GM12865 (cell line): ENCODE measurements at regions not wholly inside any gene's neighbourhood (a gene's known extent, or its start where the extent isn't known, plus 50 kb on each side); places are given as distances from the start of the nearest gene placed in this dataset.

Source experiments
- DNase-seq: peaks from one replicate; pipeline ENCODE4 v3.0.0; 2010; ENCODE audit warnings: low read depth
- H3K4me3 ChIP-seq: 2 replicates; pipeline ENCODE4 v1.5.1; 2011; ENCODE audit warnings: mild to moderate bottlenecking, low read depth, low read length, control low read depth
- TF ChIP-seq, protein P1 (sequence below): IDR thresholded peaks from 2 replicates; pipeline ENCODE4 v1.5.1; 2011; ENCODE audit warnings: low read length, control low read depth, low read depth, inconsistent platforms; ENCODE audit not compliant: insufficient read depth; ENCODE audit errors: missing control alignments

DNA sequence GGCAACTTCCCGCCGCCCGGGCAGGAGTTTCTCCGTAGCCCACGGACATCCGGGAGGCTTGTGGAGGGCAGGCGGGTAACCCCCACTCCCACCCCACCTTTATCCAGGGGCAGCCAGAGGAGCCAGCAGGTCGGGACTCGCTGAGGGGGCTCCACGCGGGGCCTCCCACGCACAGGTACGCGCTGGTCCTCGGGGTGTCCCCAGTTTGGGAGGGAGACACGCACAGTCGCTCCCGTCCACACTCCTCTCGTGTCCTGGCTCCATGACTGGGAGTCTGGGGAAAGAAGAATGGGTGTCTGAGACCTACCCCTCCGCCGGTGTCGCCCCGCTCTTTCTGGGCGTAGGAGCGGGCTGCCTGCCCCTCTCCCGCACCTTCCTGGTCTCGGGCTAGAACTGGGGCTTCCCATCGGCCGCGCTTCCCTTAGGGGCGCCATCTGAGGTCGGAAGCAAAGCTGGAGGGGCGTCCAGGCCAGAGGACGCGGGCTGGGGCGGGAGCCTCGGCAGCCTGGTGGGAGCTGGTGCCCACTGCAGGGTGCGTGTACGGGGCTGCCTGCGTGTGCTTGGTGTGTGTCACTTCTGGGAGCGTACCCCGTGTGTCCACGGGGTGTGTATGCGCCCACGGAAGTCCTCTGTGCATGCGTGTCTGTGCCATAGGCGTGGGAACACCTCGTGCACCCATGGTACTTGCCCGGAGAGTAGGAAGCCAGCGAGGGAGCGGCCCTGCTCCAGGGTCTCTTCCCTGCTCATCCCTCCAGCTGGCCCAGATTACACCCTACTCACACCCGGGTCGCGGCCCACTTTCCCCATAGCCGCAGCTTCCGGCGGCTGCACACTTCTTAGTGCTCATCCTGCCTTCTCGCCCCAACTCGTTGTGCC is 73.0 kb upstream of the LEP start:
- no peak for DNase-seq
- no peak overlapping the region for H3K4me3 ChIP-seq
- TF ChIP-seq, protein P1, sequence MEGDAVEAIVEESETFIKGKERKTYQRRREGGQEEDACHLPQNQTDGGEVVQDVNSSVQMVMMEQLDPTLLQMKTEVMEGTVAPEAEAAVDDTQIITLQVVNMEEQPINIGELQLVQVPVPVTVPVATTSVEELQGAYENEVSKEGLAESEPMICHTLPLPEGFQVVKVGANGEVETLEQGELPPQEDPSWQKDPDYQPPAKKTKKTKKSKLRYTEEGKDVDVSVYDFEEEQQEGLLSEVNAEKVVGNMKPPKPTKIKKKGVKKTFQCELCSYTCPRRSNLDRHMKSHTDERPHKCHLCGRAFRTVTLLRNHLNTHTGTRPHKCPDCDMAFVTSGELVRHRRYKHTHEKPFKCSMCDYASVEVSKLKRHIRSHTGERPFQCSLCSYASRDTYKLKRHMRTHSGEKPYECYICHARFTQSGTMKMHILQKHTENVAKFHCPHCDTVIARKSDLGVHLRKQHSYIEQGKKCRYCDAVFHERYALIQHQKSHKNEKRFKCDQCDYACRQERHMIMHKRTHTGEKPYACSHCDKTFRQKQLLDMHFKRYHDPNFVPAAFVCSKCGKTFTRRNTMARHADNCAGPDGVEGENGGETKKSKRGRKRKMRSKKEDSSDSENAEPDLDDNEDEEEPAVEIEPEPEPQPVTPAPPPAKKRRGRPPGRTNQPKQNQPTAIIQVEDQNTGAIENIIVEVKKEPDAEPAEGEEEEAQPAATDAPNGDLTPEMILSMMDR, result no peak

DNA sequence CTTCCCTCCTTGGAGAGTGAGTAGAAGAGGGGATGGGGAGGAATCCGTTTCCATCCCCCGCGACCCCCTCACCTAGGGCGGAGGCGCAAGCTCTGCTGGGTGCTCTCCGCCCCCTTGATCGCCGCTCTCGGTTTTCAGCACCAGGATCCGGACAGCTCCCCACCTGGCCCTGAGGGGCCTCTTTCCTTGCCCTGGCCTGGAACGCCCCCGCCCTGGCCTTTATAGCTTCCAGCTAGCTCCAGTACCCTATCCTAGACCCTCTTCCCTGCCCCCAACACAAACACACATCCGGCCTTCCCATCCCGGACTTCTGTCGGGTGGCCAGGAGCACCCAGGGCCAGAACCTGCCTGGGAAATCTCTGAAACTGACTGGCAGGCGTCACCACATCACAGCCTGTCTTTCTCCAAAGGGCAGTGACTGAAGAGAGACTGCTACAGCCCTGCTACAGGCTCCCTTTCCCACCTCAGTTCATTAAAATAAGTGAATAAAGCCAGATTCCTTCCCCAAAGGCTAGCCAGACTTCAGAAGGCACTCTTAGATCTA is 72.3 kb upstream of the LEP start:
- no peak overlapping the region for H3K4me3 ChIP-seq
- no peak for DNase-seq

DNA sequence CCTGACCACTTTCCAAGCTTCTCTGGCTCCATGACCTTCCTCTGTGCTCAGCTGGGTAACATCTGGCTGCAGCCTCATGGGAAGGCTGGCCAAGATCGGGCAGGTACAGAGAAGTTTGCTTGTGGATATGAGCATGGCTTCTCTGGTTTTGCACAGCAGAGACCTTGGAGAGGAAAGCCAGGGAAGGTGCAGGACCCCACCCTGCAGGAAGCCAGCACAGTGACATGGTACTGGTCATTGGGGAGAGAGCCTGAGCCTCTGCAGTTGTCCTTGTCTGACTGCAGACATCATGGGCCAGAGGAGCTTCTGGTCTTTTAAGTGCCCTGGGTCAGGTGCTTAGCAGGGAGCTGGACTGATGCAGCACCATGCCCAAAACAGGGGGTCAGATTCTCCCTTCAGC is 70.6 kb upstream of the LEP start:
- TF ChIP-seq, protein P1, result no peak
- H3K4me3 ChIP-seq, result no peak overlapping the region
- DNase-seq, result no peak

More for the DNA sequence above, 72.3 kb upstream of the LEP start:
- TF ChIP-seq, protein P1, result no peak

DNA sequence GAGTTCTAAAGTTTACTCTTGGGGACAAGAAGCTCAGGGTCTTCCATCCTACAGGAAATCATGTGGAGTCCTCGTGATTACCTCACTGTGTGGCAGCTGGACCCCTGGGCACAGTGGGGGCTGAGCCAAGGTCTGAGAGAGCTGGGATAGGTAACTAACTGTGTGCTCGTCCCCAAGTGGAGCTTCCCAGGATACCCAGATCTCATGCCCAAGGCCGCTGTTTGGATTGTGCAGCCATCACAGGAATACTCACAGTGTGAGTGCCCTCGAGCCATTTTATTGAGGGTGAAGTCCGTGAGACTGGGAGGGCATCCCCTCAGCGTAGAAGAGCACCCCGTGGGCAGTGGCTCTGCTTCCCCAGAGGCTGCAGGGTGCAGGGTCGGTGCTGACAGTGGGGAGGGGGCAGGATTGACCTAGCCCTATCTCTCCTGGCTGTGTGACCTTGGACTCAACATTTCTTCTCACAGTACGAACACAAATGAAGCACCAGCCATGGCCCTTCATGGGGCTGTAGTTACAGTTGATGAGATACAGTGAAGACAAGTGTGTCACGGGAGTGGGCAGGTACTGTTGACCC is 69.6 kb upstream of the LEP start:
- TF ChIP-seq, protein P1, result no peak

DNA sequence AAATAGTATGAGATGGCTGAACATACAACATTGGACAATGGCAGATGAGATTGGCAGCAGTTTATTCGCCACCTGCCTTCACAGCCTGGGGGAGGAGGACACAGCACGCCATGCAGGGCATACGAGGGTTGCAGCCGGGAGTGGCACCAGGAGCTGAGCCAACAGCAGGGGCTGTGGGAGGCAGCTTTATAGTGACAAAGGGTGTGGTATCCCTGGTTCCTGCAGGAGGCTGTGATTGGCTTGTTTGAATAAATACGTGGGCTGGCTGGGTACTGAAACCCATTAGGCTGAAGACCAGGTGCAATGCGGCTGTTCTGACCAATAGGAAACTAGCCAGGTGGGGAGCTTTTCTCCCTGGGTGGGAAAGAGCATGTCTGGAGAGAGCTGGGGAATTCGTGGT is 68.9 kb upstream of the LEP start:
- no peak for DNase-seq
- TF ChIP-seq, protein P1, result no peak
- no peak overlapping the region for H3K4me3 ChIP-seq

More for the DNA sequence above, 69.6 kb upstream of the LEP start:
- DNase-seq, result no peak
- H3K4me3 ChIP-seq, result no peak overlapping the region

DNA sequence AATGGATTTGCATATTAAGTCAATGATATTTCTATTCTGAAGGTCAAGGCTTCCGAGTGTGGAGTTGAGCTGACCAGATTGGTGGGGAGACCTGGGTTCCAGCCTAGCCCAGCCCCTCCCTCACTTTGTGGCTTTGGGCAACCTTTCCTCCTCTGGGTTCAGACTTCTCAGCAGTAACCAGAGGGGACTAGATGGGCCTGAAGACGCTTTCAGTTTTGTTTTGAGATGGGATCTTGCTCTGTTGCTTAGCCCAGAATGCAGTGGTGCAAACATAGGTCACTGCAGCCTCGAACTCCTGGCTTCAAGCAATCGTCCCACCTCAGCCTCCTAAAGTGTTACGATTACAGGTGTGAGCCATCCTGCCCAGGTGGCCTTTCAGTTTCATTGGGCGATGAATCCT is 68.1 kb upstream of the LEP start:
- DNase-seq, result peak; percentile 9

More for the DNA sequence above, 68.1 kb upstream of the LEP start:
- TF ChIP-seq, protein P1, result no peak
- H3K4me3 ChIP-seq, result no peak overlapping the region
